K562 (cell line): ENCODE measurements at regions not wholly inside any gene's neighbourhood (a gene's known extent, or its start where the extent isn't known, plus 50 kb on each side); places are given as distances from the start of the nearest gene placed in this dataset.

Source experiments
- ATAC-seq: fragments of 200-7000 bp; cut with Tn5 transposase; 3 replicates; pipeline ENCODE4 v1.9.1; 2020; ENCODE audit warnings: moderate library complexity
- BruUV-seq: library from RNA; stranded (reverse); fragments of 400-500 nt; replicated peaks from 2 replicates; lab custom pipeline; 2021; lab: Mats Ljungman, UMichigan
- CTCF ChIA-PET: fragments of 300-600 bp; formaldehyde crosslinking; extraction: SDS; loops from one replicate; lab custom pipeline; 2021; ENCODE audit warnings: low intra/inter-chr PET ratio; lab: Yijun Ruan, JAX
- POLR2A ChIA-PET: fragments of 300-600, 350-650 bp; sonication (Branson Sonifier 250); formaldehyde crosslinking; extraction: SDS; loops from one replicate; lab custom pipeline; 2021; ENCODE audit warnings: antibody characterized with exemption, inconsistent platforms; lab: Yijun Ruan, JAX
- DNase-seq, 4 experiments: peaks; one replicate each; pipeline versions ENCODE4 v3.0.0 to v3.0.0-alpha.2; 2011 to 2018; ENCODE audit warnings: low spot score in 3 of 4, mixed read lengths in 3 of 4; ENCODE audit errors: extremely low read depth in 1 of 4
- FAIRE-seq: peaks from 2 replicates; lab custom pipeline; 2011; peaks lifted over from hg19 to GRCh38; lab: Jason Lieb, UNC
- H2AFZ ChIP-seq: 2 replicates; pipeline ENCODE4 v1.6.0; 2011; ENCODE audit warnings: low read depth, low read length, control low read depth, inconsistent platforms
- H3K27ac ChIP-seq: fragments of 200-600 bp; 3 replicates; pipeline ENCODE4 v1.8.0; 2011; ENCODE audit warnings: low read depth, mild to moderate bottlenecking, control low read depth, inconsistent platforms, low read length, moderate library complexity, mixed read lengths; ENCODE audit errors: extremely low read depth
- H3K27me3 ChIP-seq, 2 experiments: fragments of 300-600 bp in 1 of 2; 2 replicates in 1 of 2; 3 replicates in 1 of 2; pipeline versions ENCODE4 v1.6.0 to v1.8.0; 2011; ENCODE audit warnings: inconsistent platforms in 2 of 2, low read length in 2 of 2, mild to moderate bottlenecking in 1 of 2, mixed read lengths in 1 of 2, moderate library complexity in 1 of 2; ENCODE audit not compliant: control insufficient read depth in 2 of 2, insufficient read depth in 2 of 2
- H3K36me3 ChIP-seq: fragments of 300-600 bp; 3 replicates; pipeline ENCODE4 v1.8.0; 2011; ENCODE audit warnings: mild to moderate bottlenecking, low read length, inconsistent platforms; ENCODE audit not compliant: control insufficient read depth, insufficient read depth
- H3K4me1 ChIP-seq, 2 experiments: fragments of 200-600 bp in 1 of 2; replicated peaks in 1 of 2; 2 replicates in 1 of 2; 3 replicates in 1 of 2; pipeline versions ENCODE4 v1.5.1 to v1.8.0; 2011; ENCODE audit warnings: inconsistent platforms in 2 of 2, low read length in 2 of 2, mild to moderate bottlenecking in 1 of 2, mixed read lengths in 1 of 2, moderate library complexity in 1 of 2; ENCODE audit not compliant: control insufficient read depth in 2 of 2, insufficient read depth in 2 of 2
- H3K4me2 ChIP-seq: 2 replicates; pipeline ENCODE4 v1.6.1; 2011; ENCODE audit warnings: low read length, control low read depth, inconsistent platforms, mixed read lengths; ENCODE audit not compliant: insufficient read depth
- H3K4me3 ChIP-seq: fragments of 200-600 bp; sonication (generic), shearing (Covaris generic); 2 replicates; pipeline ENCODE4 v1.5.1; 2016; ENCODE audit warnings: control low read depth, inconsistent platforms
- H3K79me2 ChIP-seq: fragments of 200-600 bp; 3 replicates; pipeline ENCODE4 v1.8.0; 2011; ENCODE audit warnings: low read length, inconsistent platforms; ENCODE audit not compliant: control insufficient read depth, insufficient read depth
- H3K9ac ChIP-seq, 2 experiments: 2 replicates each; pipeline versions ENCODE4 v1.6.0 to v1.6.1; 2011; ENCODE audit warnings: low read depth in 2 of 2, low read length in 2 of 2, control low read depth in 1 of 2, inconsistent platforms in 1 of 2, mild to moderate bottlenecking in 1 of 2, mixed read lengths in 1 of 2; ENCODE audit not compliant: insufficient read depth in 1 of 2
- H3K9me1 ChIP-seq: one replicate; pipeline ENCODE4 v1.6.0; 2011; ENCODE audit warnings: inconsistent platforms, mild to moderate bottlenecking, low read length, moderate library complexity; ENCODE audit not compliant: control insufficient read depth, insufficient read depth
- H3K9me3 ChIP-seq: replicated peaks from 2 replicates; pipeline ENCODE4 v1.5.1; 2011; ENCODE audit warnings: low read depth, low read length, inconsistent platforms; ENCODE audit not compliant: control insufficient read depth, insufficient read depth
- H4K20me1 ChIP-seq: replicated peaks from 2 replicates; pipeline ENCODE4 v1.6.1; 2011; ENCODE audit warnings: low read length, inconsistent platforms, mixed read lengths; ENCODE audit not compliant: control insufficient read depth, insufficient read depth
- AFF1 ChIP-seq, 2 experiments: fragments of 450-650 bp; IDR thresholded peaks; 2 replicates each; pipeline ENCODE4 v1.6.1; 2018; ENCODE audit warnings: mild to moderate bottlenecking in 2 of 2, low read depth in 1 of 2; ENCODE audit not compliant: partially characterized antibody in 2 of 2
- CREB1 ChIP-seq, 2 experiments: sonication (generic) in 1 of 2; formaldehyde crosslinking in 1 of 2; IDR thresholded peaks; 2 replicates each; pipeline versions ENCODE4 v1.6.1 to v1.8.0; 2012 to 2022; ENCODE audit warnings: inconsistent platforms in 1 of 2, mild to moderate bottlenecking in 1 of 2, missing genetic modification reagents in 1 of 2, moderate library complexity in 1 of 2
- CREB3 ChIP-seq: fragments of 450-650 bp; conservative IDR thresholded peaks from 2 replicates; pipeline ENCODE4 v1.6.1; 2016; ENCODE audit warnings: missing genetic modification characterization, low read depth, mild to moderate bottlenecking, missing compliant biosample characterization, moderate library complexity
- KLF13 ChIP-seq: fragments of 450-650 bp; IDR thresholded peaks from 2 replicates; pipeline ENCODE4 v1.6.1; 2016; ENCODE audit warnings: missing genetic modification characterization, low read depth, mild to moderate bottlenecking, missing compliant biosample characterization, moderate library complexity, borderline replicate concordance
- NR1H2 ChIP-seq: sonication (generic); formaldehyde crosslinking; IDR thresholded peaks from 2 replicates; pipeline ENCODE4 v1.4.0; 2020; ENCODE audit warnings: mild to moderate bottlenecking, missing genetic modification reagents
- POLR2B ChIP-seq: fragments of 450-650 bp; IDR thresholded peaks from 2 replicates; pipeline ENCODE4 v1.6.1; 2018; ENCODE audit warnings: low read depth; ENCODE audit not compliant: partially characterized antibody
- POLR2G ChIP-seq: fragments of 200-400 bp; formaldehyde crosslinking; IDR thresholded peaks from 2 replicates; pipeline ENCODE4 v1.6.1; 2017; ENCODE audit warnings: low read depth, mild to moderate bottlenecking, antibody characterized with exemption, low read length, moderate library complexity
- SETDB1 ChIP-seq: IDR thresholded peaks from one replicate; pipeline ENCODE4 v1.6.1; 2012; ENCODE audit warnings: low read length, control low read depth, inconsistent platforms
- TOE1 ChIP-seq, 2 experiments: fragments of 450-650 bp in 1 of 2; sonication (generic) in 1 of 2; formaldehyde crosslinking in 1 of 2; IDR thresholded peaks; 2 replicates each; pipeline versions ENCODE4 v1.7.1 to v1.8.0; 2016 to 2022; ENCODE audit warnings: borderline replicate concordance in 2 of 2, mild to moderate bottlenecking in 2 of 2, antibody characterized with exemption in 1 of 2, inconsistent platforms in 1 of 2, low read depth in 1 of 2, missing genetic modification reagents in 1 of 2, moderate library complexity in 1 of 2
- ZBTB7A ChIP-seq: IDR thresholded peaks from 2 replicates; pipeline ENCODE4 v1.6.1; 2011; ENCODE audit warnings: low read depth, mild to moderate bottlenecking, low read length, moderate library complexity, borderline replicate concordance; ENCODE audit not compliant: control insufficient read depth
- ZNF165 ChIP-seq: fragments of 250-450 bp; sonication (Bioruptor Pico); IDR thresholded peaks from 2 replicates; pipeline ENCODE4 v1.4.0; 2020; ENCODE audit warnings: borderline replicate concordance
- ZNF57 ChIP-seq: fragments of 450-650 bp; formaldehyde crosslinking; IDR thresholded peaks from 2 replicates; pipeline ENCODE4 v1.4.0; 2020; ENCODE audit warnings: mild to moderate bottlenecking, moderate library complexity
- WGBS: fragments of 100-300 bp; shearing (Covaris generic); methylation state at CpG from one replicate; pipeline ENCODE4 v1.1.6; 2016; ENCODE audit warnings: low coverage, mixed read lengths; ENCODE audit not compliant: insufficient coverage; ENCODE audit errors: missing lambda C conversion rate; 5-methylcytosine and 5-hydroxymethylcytosine counted together
- in situ Hi-C: fragments of 300-500 bp; cut with MboI; formaldehyde crosslinking; loops from 4 replicates; pipeline ENCODE4 v1.15.0; 2018; ENCODE audit warnings: inconsistent platforms, mixed read lengths
- intact Hi-C: fragments of 100-400 bp; cut with micrococcal nuclease; formaldehyde crosslinking; loops from 2 replicates; pipeline ENCODE4 v1.14.2; 2022

GRCh38 chr1:166692346-166692745, 146.9 kb upstream of the POGK start:
- Histone ChIP-seq H3K79me2 (no peaks in the 10 kb centered on the region), H4K20me1 (no peaks in the 10 kb centered on the region), H3K9me1 (no peaks in the 10 kb centered on the region), H3K27ac (no peak overlapping the region), H3K9ac (no peak overlapping the region), H3K4me3 (no peak overlapping the region), H3K4me1 (peaks cover 4 to 44% of the 10 kb centered on the region in 2 experiments; a peak in 4 of 5 replicates), H2AFZ (peak overlapping the region; percentile 23; the same call in 1 of the 2 replicates), H3K27me3 (no peaks in the 10 kb centered on the region), H3K4me2 (no peak overlapping the region), H3K9me3 (peaks cover 2% of the 10 kb centered on the region; the same call in 1 of the 2 replicates), H3K36me3 (no peaks in the 10 kb centered on the region)
- FAIRE-seq = no peak
- intact Hi-C loops = no loop called here
- CTCF ChIA-PET = interaction anchor here (0.5 kb wide), 1 partner anchor 10 kb away, joined by 3 read pairs; no protein-coding TSS in a partner anchor
- in situ Hi-C loops = no loop called here
- no peak for TF ChIP-seq KLF13
- TF ChIP-seq ZNF57 (CRISPR knock-in tag) = no peak
- no peak for TF ChIP-seq NR1H2 (CRISPR knock-in tag)
- TF ChIP-seq CREB3 (tag) = no peak
- TF ChIP-seq AFF1 (IDR thresholded peaks at IDR 0.05; ENCODE audit: low read depth in 1 of 2, partially characterized antibody in 2 of 2) = no peak
- TF ChIP-seq SETDB1 = no peak
- no peak for TF ChIP-seq ZNF165 (CRISPR knock-in tag)
- TF ChIP-seq POLR2B = no peak
- no peak for TF ChIP-seq POLR2G
- no peak for TF ChIP-seq CREB1 (IDR thresholded peaks at IDR 0.05)
- no peak for TF ChIP-seq CREB1 (CRISPR knock-in tag; IDR thresholded peaks at IDR 0.05)
- TF ChIP-seq TOE1 (IDR thresholded peaks at IDR 0.05; ENCODE audit: borderline replicate concordance) = no peak
- no peak for TF ChIP-seq TOE1 (CRISPR knock-in tag; IDR thresholded peaks at IDR 0.05; ENCODE audit: borderline replicate concordance, low read depth)
- no peak for TF ChIP-seq ZBTB7A
- no TSS peak for BruUV-seq
- peak in 1 of 4 experiments; percentile 14 for DNase-seq
- WGBS = 79% methylated on average over 2 of the region's 2 CpGs
- POLR2A ChIA-PET = interaction anchor here (1.2 to 1.7 kb wide), 2 partner anchors 10 to 11 kb away, joined by 3 to 6 read pairs; no protein-coding TSS in a partner anchor
- ATAC-seq = peak; percentile 28; the same call in 1 of the 3 replicates
